Erythroblast (primary cell): ENCODE measurements at regions not wholly inside any gene's neighbourhood (a gene's known extent, or its start where the extent isn't known, plus 50 kb on each side); places are given as distances from the start of the nearest gene placed in this dataset.

ENCODE experiments used
- DNase-seq, 2 experiments: peaks; one replicate each; lab custom pipeline; 2025; lab: John Stamatoyannopoulos, UW
- GATA1 ChIP-seq: IDR thresholded peaks from 2 replicates; pipeline ENCODE4 v1.6.1; 2011; ENCODE audit warnings: low read depth, mild to moderate bottlenecking, control low read depth, low read length, moderate library complexity
- POLR2A ChIP-seq: IDR thresholded peaks from 2 replicates; pipeline ENCODE4 v1.6.1; 2011; ENCODE audit warnings: mild to moderate bottlenecking, low read length

GRCh38 chr1:230591678-230592077, 50.6 kb upstream of the COG2 start:
- DNase-seq = no peak
- TF ChIP-seq GATA1 (no peak), POLR2A (no peak)

- TF ChIP-seq POLR2A (no peak), GATA1 (no peak)
- DNase-seq = no peak
These were observed 52.3 kb upstream of the COG2 start for GRCh38 chr1:230589951-230590350.

- DNase-seq = peak; percentile 19 to 56
- TF ChIP-seq POLR2A (no peak), GATA1 (no peak)
These were observed 53.9 kb upstream of the COG2 start for GRCh38 chr1:230588323-230588746.

GRCh38 chr1:230587061-230587460, 55.2 kb upstream of the COG2 start:
- no peak for DNase-seq
- no peak for TF ChIP-seq POLR2A
- no peak for TF ChIP-seq GATA1

GRCh38 chr1:230584660-230585059, 57.6 kb upstream of the COG2 start:
- TF ChIP-seq GATA1 (no peak), POLR2A (no peak)
- DNase-seq = no peak

- DNase-seq = peak in 1 of 2 experiments; percentile 12
- TF ChIP-seq GATA1 = no peak
- no peak for TF ChIP-seq POLR2A
These were observed 60.7 kb upstream of the COG2 start for GRCh38 chr1:230581446-230582079.

GRCh38 chr1:230578616-230579015, 63.7 kb upstream of the COG2 start:
- TF ChIP-seq POLR2A (no peak), GATA1 (no peak)
- peak; percentile 32 to 59 for DNase-seq

- TF ChIP-seq POLR2A (no peak), GATA1 (no peak)
- no peak for DNase-seq
These were observed 64.7 kb upstream of the COG2 start for GRCh38 chr1:230577537-230577936.

- DNase-seq = peak; percentile 68 to 92
- TF ChIP-seq GATA1 (peak; percentile 22), POLR2A (peak; percentile 41)
These were observed 66.3 kb upstream of the COG2 start for GRCh38 chr1:230575886-230576500.

GRCh38 chr1:230574502-230574901, 67.8 kb upstream of the COG2 start:
- TF ChIP-seq GATA1 = no peak
- TF ChIP-seq POLR2A = no peak
- no peak for DNase-seq

- DNase-seq = no peak
- TF ChIP-seq GATA1 (no peak), POLR2A (no peak)
These were observed 68.6 kb upstream of the COG2 start for GRCh38 chr1:230573658-230574057.

GRCh38 chr1:230572121-230573105, 69.9 kb upstream of the COG2 start:
- peak in 1 of 2 experiments; percentile 12 for DNase-seq
- TF ChIP-seq POLR2A (no peak), GATA1 (no peak)

- no peak for DNase-seq
- no peak for TF ChIP-seq GATA1
- TF ChIP-seq POLR2A = no peak
These were observed 71.4 kb upstream of the COG2 start for GRCh38 chr1:230570724-230571360.

- no peak for DNase-seq
- TF ChIP-seq POLR2A (no peak), GATA1 (no peak)
These were observed 73.1 kb upstream of the COG2 start for GRCh38 chr1:230569201-230569600.
